ENCODE measurements at regions not wholly inside any gene's neighbourhood (a gene's known extent, or its start where the extent isn't known, plus 50 kb on each side); places are given as distances from the start of the nearest gene placed in this dataset.
"Not testable (repeated sequence)": the region's sequence is repeated elsewhere in the genome, so short reads cannot be mapped to it uniquely, and the experiment has no call there.

DNA sequence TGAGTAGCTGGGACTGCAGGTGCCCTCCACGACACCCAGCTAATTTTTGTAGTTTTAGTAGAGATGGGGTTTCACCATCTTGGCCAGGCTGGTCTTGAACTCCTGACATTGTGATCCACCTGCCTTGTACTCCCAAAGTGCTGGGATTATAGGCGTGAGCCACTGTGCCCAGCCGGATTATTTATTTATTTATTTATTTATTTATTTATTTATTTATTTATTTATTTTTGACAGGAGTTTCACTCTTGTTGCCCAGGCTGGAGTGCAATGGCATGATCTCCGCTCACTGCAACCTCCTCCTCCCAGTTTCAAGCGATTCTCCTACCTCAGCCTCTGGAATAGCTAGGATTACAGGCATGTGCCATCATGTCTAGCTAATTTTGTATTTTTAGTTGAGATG is 466.1 kb upstream of the BRINP3 start:
- TF ChIP-seq, protein P1, sequence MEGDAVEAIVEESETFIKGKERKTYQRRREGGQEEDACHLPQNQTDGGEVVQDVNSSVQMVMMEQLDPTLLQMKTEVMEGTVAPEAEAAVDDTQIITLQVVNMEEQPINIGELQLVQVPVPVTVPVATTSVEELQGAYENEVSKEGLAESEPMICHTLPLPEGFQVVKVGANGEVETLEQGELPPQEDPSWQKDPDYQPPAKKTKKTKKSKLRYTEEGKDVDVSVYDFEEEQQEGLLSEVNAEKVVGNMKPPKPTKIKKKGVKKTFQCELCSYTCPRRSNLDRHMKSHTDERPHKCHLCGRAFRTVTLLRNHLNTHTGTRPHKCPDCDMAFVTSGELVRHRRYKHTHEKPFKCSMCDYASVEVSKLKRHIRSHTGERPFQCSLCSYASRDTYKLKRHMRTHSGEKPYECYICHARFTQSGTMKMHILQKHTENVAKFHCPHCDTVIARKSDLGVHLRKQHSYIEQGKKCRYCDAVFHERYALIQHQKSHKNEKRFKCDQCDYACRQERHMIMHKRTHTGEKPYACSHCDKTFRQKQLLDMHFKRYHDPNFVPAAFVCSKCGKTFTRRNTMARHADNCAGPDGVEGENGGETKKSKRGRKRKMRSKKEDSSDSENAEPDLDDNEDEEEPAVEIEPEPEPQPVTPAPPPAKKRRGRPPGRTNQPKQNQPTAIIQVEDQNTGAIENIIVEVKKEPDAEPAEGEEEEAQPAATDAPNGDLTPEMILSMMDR (IDR thresholded peaks at IDR 0.05), result not testable (repeated sequence)
- not testable (repeated sequence) for TF ChIP-seq POLR2AphosphoS5 (IDR thresholded peaks at IDR 0.05)

Measured in upper lobe of left lung (tissue), 4 donors.